ENCODE measurements at regions not wholly inside any gene's neighbourhood (a gene's known extent, or its start where the extent isn't known, plus 50 kb on each side); places are given as distances from the start of the nearest gene placed in this dataset.

- H2BK15ac ChIP-seq (ENCODE audit: low read depth, poor library complexity, severe bottlenecking) = no peak overlapping the region
- no peak overlapping the region for H3K27ac ChIP-seq (ENCODE audit: low read length, poor library complexity, severe bottlenecking)
- no peak overlapping the region for H3K4me3 ChIP-seq (ENCODE audit: insufficient read depth in 1 of 2, low read depth in 1 of 2, low read length in 2 of 2)
- H3K23ac ChIP-seq (ENCODE audit: low read length in 2 of 2) = no peak overlapping the region
- peaks cover 29% of the 10 kb centered on the region for H3K9me3 ChIP-seq (ENCODE audit: control insufficient read depth, low read length)
- no peak overlapping the region for H3K9ac ChIP-seq (ENCODE audit: low read length)
- WGBS = 100% methylated on average over 1 of the region's 1 CpG
- no peak overlapping the region for H3K4me2 ChIP-seq (ENCODE audit: low read length, poor library complexity, severe bottlenecking)
- H2BK120ac ChIP-seq (ENCODE audit: low read depth, low read length) = no peak overlapping the region
- no peaks in the 10 kb centered on the region for H3K36me3 ChIP-seq (ENCODE audit: control insufficient read depth in 1 of 2, insufficient read depth in 2 of 2, low read depth in 1 of 2, low read length in 2 of 2)
- H2AK5ac ChIP-seq (ENCODE audit: low read length, severe bottlenecking) = no peak overlapping the region
- H3K79me1 ChIP-seq (replicated peaks; ENCODE audit: low read length, poor library complexity, severe bottlenecking) = no peaks in the 10 kb centered on the region
- no peak overlapping the region for H3K18ac ChIP-seq (ENCODE audit: low read depth in 1 of 2, low read length in 2 of 2)
- H3K4me1 ChIP-seq (ENCODE audit: control insufficient read depth, insufficient read depth, low read depth, low read length) = no peaks in the 10 kb centered on the region
- H2AFZ ChIP-seq (ENCODE audit: low read depth, low read length) = no peak overlapping the region
- no peak overlapping the region for H3K4ac ChIP-seq (ENCODE audit: low read depth in 1 of 2, low read length in 2 of 2)
- H3K27me3 ChIP-seq (ENCODE audit: control insufficient read depth in 1 of 2, insufficient read depth in 1 of 2, low read length in 2 of 2) = peaks cover 3 to 16% of the 10 kb centered on the region in 2 experiments
- H2BK5ac ChIP-seq (ENCODE audit: low read depth, low read length, poor library complexity, severe bottlenecking) = no peak overlapping the region
- H3K14ac ChIP-seq (ENCODE audit: low read length in 2 of 2) = no peak overlapping the region
- DNase-seq = no peak
- H4K8ac ChIP-seq (ENCODE audit: low read length) = no peak overlapping the region
- H4K91ac ChIP-seq (ENCODE audit: low read length) = no peak overlapping the region
- no peak overlapping the region for H2BK12ac ChIP-seq (ENCODE audit: low read length in 2 of 2)
Measured at GRCh38 chr20:6495907-6496306, 271.6 kb upstream of the BMP2 start.

DNA sequence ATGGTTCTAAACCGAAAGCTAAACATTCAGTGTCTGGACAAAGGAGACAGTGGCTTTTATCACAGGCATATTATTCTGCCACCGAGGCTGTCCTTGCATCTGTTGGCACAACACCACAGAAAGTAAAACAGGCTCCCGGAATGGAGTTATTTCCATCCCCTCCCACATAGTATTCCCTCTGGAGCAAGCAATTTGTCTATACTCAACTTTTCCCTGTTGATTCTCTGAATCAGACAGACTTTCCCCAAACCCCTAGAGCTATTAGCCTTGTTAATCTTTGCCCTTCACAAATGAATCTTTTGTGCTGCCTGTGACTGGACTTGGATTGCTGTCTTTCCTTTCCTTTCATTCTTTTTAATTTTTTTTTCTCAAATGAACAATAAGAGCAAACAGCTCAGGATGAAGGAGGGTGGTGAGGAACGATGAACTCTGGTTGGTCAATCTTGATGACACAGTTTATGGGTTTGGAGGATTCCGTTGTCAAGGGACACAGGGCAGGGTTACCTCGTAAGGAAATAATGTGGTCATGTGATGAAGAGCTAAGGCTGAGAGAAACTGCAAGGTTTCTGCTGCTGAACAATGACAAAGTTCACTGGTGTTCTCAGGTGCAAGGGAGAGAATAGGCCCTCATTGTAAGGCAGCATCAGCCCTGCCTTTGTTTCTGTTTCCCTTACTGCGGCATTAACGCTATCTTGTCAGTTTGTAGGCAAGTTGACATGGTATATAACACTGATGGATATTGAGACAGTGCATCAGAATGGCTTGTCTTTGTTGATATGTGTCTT is 275.0 kb upstream of the BMP2 start:
- H3K9ac ChIP-seq (ENCODE audit: low read length) = no peak overlapping the region
- no peak overlapping the region for H4K91ac ChIP-seq (ENCODE audit: low read length)

DNA sequence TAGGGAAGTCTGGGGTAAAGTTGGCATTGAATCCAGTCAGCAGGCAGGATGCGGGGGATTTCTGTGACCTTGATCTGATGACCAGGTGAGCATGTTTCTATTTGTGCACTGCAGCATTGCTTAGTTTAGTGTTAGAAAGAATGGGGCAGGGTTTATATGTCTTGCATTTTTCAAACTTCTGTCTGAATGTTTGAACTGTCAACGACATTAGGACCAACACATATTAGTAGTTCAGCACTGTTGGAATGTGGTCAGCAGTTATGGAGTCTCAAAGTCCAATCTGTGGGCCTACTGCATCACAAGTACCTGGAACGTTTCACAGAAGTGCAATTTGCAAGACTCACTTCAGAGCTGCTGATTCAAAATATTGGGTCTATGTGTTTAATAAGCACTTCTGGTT is 276.6 kb upstream of the BMP2 start:
- 96% methylated on average over 3 of the region's 3 CpGs for whole genome bisulfite sequencing
- Histone ChIP-seq H2AFZ (ENCODE audit: low read depth, low read length) (no peak overlapping the region), H3K36me3 (ENCODE audit: control insufficient read depth in 1 of 2, insufficient read depth in 2 of 2, low read depth in 1 of 2, low read length in 2 of 2) (no peaks in the 10 kb centered on the region), H3K79me1 (replicated peaks; ENCODE audit: low read length, poor library complexity, severe bottlenecking) (no peaks in the 10 kb centered on the region), H3K14ac (ENCODE audit: low read length in 2 of 2) (no peak overlapping the region), H3K23ac (ENCODE audit: low read length in 2 of 2) (no peak overlapping the region), H2BK120ac (ENCODE audit: low read depth, low read length) (no peak overlapping the region), H3K9ac (ENCODE audit: low read length) (no peak overlapping the region), H3K27ac (ENCODE audit: low read length, poor library complexity, severe bottlenecking) (no peak overlapping the region), H2BK5ac (ENCODE audit: low read depth, low read length, poor library complexity, severe bottlenecking) (no peak overlapping the region), H2AK5ac (ENCODE audit: low read length, severe bottlenecking) (no peak overlapping the region), H4K91ac (ENCODE audit: low read length) (no peak overlapping the region), H3K4me3 (ENCODE audit: insufficient read depth in 1 of 2, low read depth in 1 of 2, low read length in 2 of 2) (no peak overlapping the region), H3K4me2 (ENCODE audit: low read length, poor library complexity, severe bottlenecking) (no peak overlapping the region), H2BK15ac (ENCODE audit: low read depth, poor library complexity, severe bottlenecking) (no peak overlapping the region), H3K9me3 (ENCODE audit: control insufficient read depth, low read length) (no peaks in the 10 kb centered on the region), H3K27me3 (ENCODE audit: control insufficient read depth in 1 of 2, insufficient read depth in 1 of 2, low read length in 2 of 2) (peaks cover 5 to 20% of the 10 kb centered on the region in 2 experiments), H2BK12ac (ENCODE audit: low read length in 2 of 2) (peak overlapping the region in 1 of 2 experiments; percentile 64), H3K4me1 (ENCODE audit: control insufficient read depth, insufficient read depth, low read depth, low read length) (no peaks in the 10 kb centered on the region), H3K4ac (ENCODE audit: low read depth in 1 of 2, low read length in 2 of 2) (no peak overlapping the region), H4K8ac (ENCODE audit: low read length) (no peak overlapping the region), H3K18ac (ENCODE audit: low read depth in 1 of 2, low read length in 2 of 2) (no peak overlapping the region)
- no peak for DNase-seq

More for the DNA sequence above, 275.0 kb upstream of the BMP2 start:
- 82% methylated on average over 8 of the region's 8 CpGs for WGBS
- DNase-seq = peak; percentile 62
- H4K8ac ChIP-seq (ENCODE audit: low read length) = no peak overlapping the region
- H3K4me2 ChIP-seq (ENCODE audit: low read length, poor library complexity, severe bottlenecking) = no peak overlapping the region
- no peak overlapping the region for H3K27ac ChIP-seq (ENCODE audit: low read length, poor library complexity, severe bottlenecking)
- H3K36me3 ChIP-seq (ENCODE audit: control insufficient read depth in 1 of 2, insufficient read depth in 2 of 2, low read depth in 1 of 2, low read length in 2 of 2) = no peaks in the 10 kb centered on the region
- H3K4me3 ChIP-seq (ENCODE audit: insufficient read depth in 1 of 2, low read depth in 1 of 2, low read length in 2 of 2) = no peak overlapping the region
- H3K9me3 ChIP-seq (ENCODE audit: control insufficient read depth, low read length) = peaks cover 3% of the 10 kb centered on the region
- no peak overlapping the region for H2BK12ac ChIP-seq (ENCODE audit: low read length in 2 of 2)
- H3K79me1 ChIP-seq (replicated peaks; ENCODE audit: low read length, poor library complexity, severe bottlenecking) = no peaks in the 10 kb centered on the region
- no peak overlapping the region for H2BK5ac ChIP-seq (ENCODE audit: low read depth, low read length, poor library complexity, severe bottlenecking)
- H3K23ac ChIP-seq (ENCODE audit: low read length in 2 of 2) = no peak overlapping the region
- no peak overlapping the region for H2BK15ac ChIP-seq (ENCODE audit: low read depth, poor library complexity, severe bottlenecking)
- H3K14ac ChIP-seq (ENCODE audit: low read length in 2 of 2) = no peak overlapping the region
- no peak overlapping the region for H2BK120ac ChIP-seq (ENCODE audit: low read depth, low read length)
- H2AFZ ChIP-seq (ENCODE audit: low read depth, low read length) = no peak overlapping the region
- H2AK5ac ChIP-seq (ENCODE audit: low read length, severe bottlenecking) = no peak overlapping the region
- H3K18ac ChIP-seq (ENCODE audit: low read depth in 1 of 2, low read length in 2 of 2) = no peak overlapping the region
- H3K4ac ChIP-seq (ENCODE audit: low read depth in 1 of 2, low read length in 2 of 2) = no peak overlapping the region
- H3K27me3 ChIP-seq (ENCODE audit: control insufficient read depth in 1 of 2, insufficient read depth in 1 of 2, low read length in 2 of 2) = peaks cover 5 to 20% of the 10 kb centered on the region in 2 experiments
- H3K4me1 ChIP-seq (ENCODE audit: control insufficient read depth, insufficient read depth, low read depth, low read length) = no peaks in the 10 kb centered on the region

DNA sequence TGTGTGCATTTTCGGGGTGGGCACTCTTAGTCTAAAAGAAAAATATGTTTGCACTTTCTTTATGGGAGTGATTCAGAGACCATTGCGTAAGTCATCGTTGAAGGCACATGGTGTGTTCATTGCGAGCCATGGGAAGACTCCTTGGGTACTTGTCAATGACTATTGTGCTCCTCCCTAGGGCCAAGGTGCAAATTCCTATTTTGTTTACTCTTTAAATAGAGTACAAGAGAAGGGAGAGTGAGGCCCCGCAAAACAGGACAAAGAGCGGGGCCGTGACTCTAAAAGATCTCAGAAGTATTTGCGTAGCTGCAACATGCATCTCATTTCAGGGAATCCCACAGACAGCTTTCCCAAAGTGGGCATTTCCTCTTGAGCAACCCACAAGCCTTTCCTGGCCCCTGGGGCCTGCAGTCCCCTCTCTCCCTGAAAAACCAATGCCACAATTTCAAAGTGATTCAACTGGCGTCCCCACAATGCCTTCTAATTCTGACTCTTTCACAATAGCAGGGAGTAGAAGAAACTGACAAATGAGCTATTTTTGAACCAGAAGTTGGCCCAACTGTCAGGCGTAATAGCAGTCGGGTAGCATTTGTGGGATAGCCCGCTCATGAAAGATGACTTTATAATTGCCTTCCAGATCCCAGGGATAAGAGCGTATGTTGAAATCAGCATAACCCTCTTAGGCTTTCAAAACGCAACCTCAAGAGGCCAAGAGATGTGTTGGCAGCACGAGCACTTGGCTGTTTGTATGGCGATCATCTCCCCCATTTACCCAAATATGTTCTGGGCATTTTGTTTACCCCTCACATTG is 277.9 kb upstream of the BMP2 start:
- Histone ChIP-seq H3K9me3 (ENCODE audit: control insufficient read depth, low read length) (no peaks in the 10 kb centered on the region), H2BK15ac (ENCODE audit: low read depth, poor library complexity, severe bottlenecking) (no peak overlapping the region), H3K18ac (ENCODE audit: low read depth in 1 of 2, low read length in 2 of 2) (peak overlapping the region; percentile 43 to 58), H3K36me3 (ENCODE audit: control insufficient read depth in 1 of 2, insufficient read depth in 2 of 2, low read depth in 1 of 2, low read length in 2 of 2) (no peaks in the 10 kb centered on the region), H4K91ac (ENCODE audit: low read length) (no peak overlapping the region), H3K14ac (ENCODE audit: low read length in 2 of 2) (peak overlapping the region in 1 of 2 experiments; percentile 38), H3K23ac (ENCODE audit: low read length in 2 of 2) (no peak overlapping the region), H3K4ac (ENCODE audit: low read depth in 1 of 2, low read length in 2 of 2) (peak overlapping the region in 1 of 2 experiments; percentile 53), H3K4me1 (ENCODE audit: control insufficient read depth, insufficient read depth, low read depth, low read length) (no peaks in the 10 kb centered on the region), H4K8ac (ENCODE audit: low read length) (peak overlapping the region; percentile 5), H3K27ac (ENCODE audit: low read length, poor library complexity, severe bottlenecking) (no peak overlapping the region), H2BK120ac (ENCODE audit: low read depth, low read length) (no peak overlapping the region), H2BK5ac (ENCODE audit: low read depth, low read length, poor library complexity, severe bottlenecking) (no peak overlapping the region), H3K4me3 (ENCODE audit: insufficient read depth in 1 of 2, low read depth in 1 of 2, low read length in 2 of 2) (no peak overlapping the region), H3K79me1 (replicated peaks; ENCODE audit: low read length, poor library complexity, severe bottlenecking) (no peaks in the 10 kb centered on the region), H3K9ac (ENCODE audit: low read length) (no peak overlapping the region), H3K4me2 (ENCODE audit: low read length, poor library complexity, severe bottlenecking) (no peak overlapping the region), H2BK12ac (ENCODE audit: low read length in 2 of 2) (peak overlapping the region; percentile 66 to 70), H2AFZ (ENCODE audit: low read depth, low read length) (no peak overlapping the region), H3K27me3 (ENCODE audit: control insufficient read depth in 1 of 2, insufficient read depth in 1 of 2, low read length in 2 of 2) (peaks cover 5 to 16% of the 10 kb centered on the region in 2 experiments), H2AK5ac (ENCODE audit: low read length, severe bottlenecking) (no peak overlapping the region)
- 34% methylated on average over 16 of the region's 16 CpGs for WGBS
- peak; percentile 95 for DNase-seq
